Tibial artery (tissue), 4 donors: ENCODE measurements at regions not wholly inside any gene's neighbourhood (a gene's known extent, or its start where the extent isn't known, plus 50 kb on each side); places are given as distances from the start of the nearest gene placed in this dataset.
A peak's percentile ranks its signal among the peaks of the same experiment; 100 is the strongest.

Experiments used
- DNase-seq, 2 donors: peaks; one replicate each; pipeline ENCODE4 v3.0.0-alpha.2; 2019
- H3K27ac ChIP-seq, 2 donors: fragments of 200-600 bp; sonication (generic) in 1 of 2; 1 replicate in 1 of 2; 2 replicates in 1 of 2; pipeline ENCODE4 v1.5.1; 2018 to 2019; ENCODE audit warnings: mild to moderate bottlenecking in 1 of 2
- H3K27me3 ChIP-seq, 2 donors: fragments of 200-600 bp; sonication (generic) in 1 of 2; one replicate each; pipeline versions ENCODE4 v1.5.1 to v1.6.0; 2016 to 2019
- H3K36me3 ChIP-seq, 3 donors: fragments of 200-600 bp; sonication (generic) in 2 of 3; one replicate each; pipeline ENCODE4 v1.5.1; 2016 to 2019; ENCODE audit warnings: mild to moderate bottlenecking in 2 of 3
- H3K4me1 ChIP-seq, 4 donors: fragments of 200-600 bp; sonication (generic) in 2 of 4; 1 replicate in 3 of 4; 2 replicates in 1 of 4; pipeline ENCODE4 v1.5.1; 2016 to 2019
- H3K4me3 ChIP-seq, 2 donors: fragments of 200-600 bp; sonication (generic) in 1 of 2; 1 replicate in 1 of 2; 2 replicates in 1 of 2; pipeline ENCODE4 v1.5.1; 2018 to 2019; ENCODE audit warnings: mild to moderate bottlenecking in 2 of 2
- H3K9me3 ChIP-seq, 3 donors: fragments of 200-600 bp; sonication (generic) in 1 of 3; one replicate each; pipeline ENCODE4 v1.5.1; 2016 to 2019
- CTCF ChIP-seq, 2 experiments: fragments of 200-600 bp in 1 of 2; fragments of 450-650 bp in 1 of 2; IDR thresholded peaks; one replicate each; pipeline ENCODE4 v1.5.1; 2017 to 2019; ENCODE audit warnings: antibody characterized with exemption in 2 of 2, mild to moderate bottlenecking in 1 of 2, moderate library complexity in 1 of 2
- intact Hi-C: fragments of 100-400 bp; cut with DNase I; formaldehyde crosslinking; loops from one replicate; pipeline ENCODE4 v1.15.0; 2023; ENCODE audit warnings: low total_unique reads

- intact Hi-C loops = no loop called here
- TF ChIP-seq CTCF (IDR thresholded peaks at IDR 0.05) = no peak
- Histone ChIP-seq H3K9me3 (no peaks in the 10 kb centered on the region), H3K36me3 (no peaks in the 10 kb centered on the region), H3K27ac (no peak overlapping the region), H3K27me3 (no peaks in the 10 kb centered on the region), H3K4me3 (no peak overlapping the region), H3K4me1 (peaks cover 0 to 6% (median under 1%) of the 10 kb centered on the region in 4 donors)
- no peak for DNase-seq
Measured at GRCh38 chr12:67922245-67922644, 67.0 kb upstream of the IFNG-AS1 start.

- no peak overlapping the region for H3K27ac ChIP-seq
- TF ChIP-seq CTCF (IDR thresholded peaks at IDR 0.05) = no peak
- H3K27me3 ChIP-seq = no peaks in the 10 kb centered on the region
- no peaks in the 10 kb centered on the region for H3K9me3 ChIP-seq
- peaks cover 0 to 33% (median 11%) of the 10 kb centered on the region in 4 donors for H3K4me1 ChIP-seq
- intact Hi-C loops = no loop called here
- no peak overlapping the region for H3K4me3 ChIP-seq
- DNase-seq = no peak
- H3K36me3 ChIP-seq = no peaks in the 10 kb centered on the region
Measured at GRCh38 chr12:67925077-67925476, 64.2 kb upstream of the IFNG-AS1 start.

GRCh38 chr12:67925552-67925951 lies 63.7 kb upstream of the IFNG-AS1 start:
- no peak for TF ChIP-seq CTCF (IDR thresholded peaks at IDR 0.05)
- Histone ChIP-seq H3K4me3 (no peak overlapping the region), H3K36me3 (no peaks in the 10 kb centered on the region), H3K9me3 (no peaks in the 10 kb centered on the region), H3K27ac (no peak overlapping the region), H3K4me1 (peaks cover 0 to 34% (median 11%) of the 10 kb centered on the region in 4 donors), H3K27me3 (no peaks in the 10 kb centered on the region)
- intact Hi-C loops = no loop called here
- no peak for DNase-seq

GRCh38 chr12:67926063-67926462 lies 63.2 kb upstream of the IFNG-AS1 start:
- intact Hi-C loops = no loop called here
- H3K9me3 ChIP-seq = no peaks in the 10 kb centered on the region
- no peak overlapping the region for H3K4me3 ChIP-seq
- H3K27me3 ChIP-seq = no peaks in the 10 kb centered on the region
- H3K27ac ChIP-seq = no peak overlapping the region
- peaks cover 0 to 34% (median 11%) of the 10 kb centered on the region in 4 donors for H3K4me1 ChIP-seq
- no peak for TF ChIP-seq CTCF (IDR thresholded peaks at IDR 0.05)
- H3K36me3 ChIP-seq = no peaks in the 10 kb centered on the region
- no peak for DNase-seq

- peaks cover 0 to 34% (median 11%) of the 10 kb centered on the region in 4 donors for H3K4me1 ChIP-seq
- TF ChIP-seq CTCF (IDR thresholded peaks at IDR 0.05) = no peak
- peak overlapping the region in 1 of 2 donors; percentile 63 for H3K27ac ChIP-seq
- intact Hi-C loops = no loop called here
- H3K27me3 ChIP-seq = no peaks in the 10 kb centered on the region
- no peak overlapping the region for H3K4me3 ChIP-seq
- DNase-seq = no peak
- H3K9me3 ChIP-seq = no peaks in the 10 kb centered on the region
- no peaks in the 10 kb centered on the region for H3K36me3 ChIP-seq
Measured at GRCh38 chr12:67927324-67927723, 61.9 kb upstream of the IFNG-AS1 start.

GRCh38 chr12:67927815-67928214 lies 61.4 kb upstream of the IFNG-AS1 start:
- peak overlapping the region; percentile 59 to 63 for H3K27ac ChIP-seq
- H3K4me1 ChIP-seq = peaks cover 0 to 34% (median 11%) of the 10 kb centered on the region in 4 donors
- H3K4me3 ChIP-seq = no peak overlapping the region
- intact Hi-C loops = no loop called here
- no peaks in the 10 kb centered on the region for H3K27me3 ChIP-seq
- no peak for DNase-seq
- no peaks in the 10 kb centered on the region for H3K36me3 ChIP-seq
- no peaks in the 10 kb centered on the region for H3K9me3 ChIP-seq
- TF ChIP-seq CTCF (IDR thresholded peaks at IDR 0.05) = no peak
